ENCODE measurements at regions not wholly inside any gene's neighbourhood (a gene's known extent, or its start where the extent isn't known, plus 50 kb on each side); places are given as distances from the start of the nearest gene placed in this dataset.
A peak's percentile ranks its signal among the peaks of the same experiment; 100 is the strongest.

DNA sequence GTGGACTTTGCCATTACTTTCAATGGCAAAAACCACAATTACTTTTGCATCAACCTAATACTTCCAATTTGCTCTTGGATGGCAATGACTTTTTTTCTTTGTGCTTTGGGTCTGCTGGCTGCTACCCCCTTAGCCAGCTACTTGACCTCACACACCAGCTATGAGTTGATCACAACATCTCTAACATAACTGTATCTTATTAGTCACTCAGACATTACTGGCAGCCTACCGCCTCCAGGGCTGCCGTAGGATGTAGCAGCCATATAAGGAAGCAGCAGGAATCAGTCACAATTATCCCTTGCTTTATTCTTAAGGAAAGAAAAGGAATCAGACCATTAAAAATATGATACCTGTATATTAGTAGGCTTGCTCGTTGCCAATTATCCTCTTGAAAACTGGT lies 260.5 kb downstream of the ADAMTS20 start:
- TF ChIP-seq, protein P1, sequence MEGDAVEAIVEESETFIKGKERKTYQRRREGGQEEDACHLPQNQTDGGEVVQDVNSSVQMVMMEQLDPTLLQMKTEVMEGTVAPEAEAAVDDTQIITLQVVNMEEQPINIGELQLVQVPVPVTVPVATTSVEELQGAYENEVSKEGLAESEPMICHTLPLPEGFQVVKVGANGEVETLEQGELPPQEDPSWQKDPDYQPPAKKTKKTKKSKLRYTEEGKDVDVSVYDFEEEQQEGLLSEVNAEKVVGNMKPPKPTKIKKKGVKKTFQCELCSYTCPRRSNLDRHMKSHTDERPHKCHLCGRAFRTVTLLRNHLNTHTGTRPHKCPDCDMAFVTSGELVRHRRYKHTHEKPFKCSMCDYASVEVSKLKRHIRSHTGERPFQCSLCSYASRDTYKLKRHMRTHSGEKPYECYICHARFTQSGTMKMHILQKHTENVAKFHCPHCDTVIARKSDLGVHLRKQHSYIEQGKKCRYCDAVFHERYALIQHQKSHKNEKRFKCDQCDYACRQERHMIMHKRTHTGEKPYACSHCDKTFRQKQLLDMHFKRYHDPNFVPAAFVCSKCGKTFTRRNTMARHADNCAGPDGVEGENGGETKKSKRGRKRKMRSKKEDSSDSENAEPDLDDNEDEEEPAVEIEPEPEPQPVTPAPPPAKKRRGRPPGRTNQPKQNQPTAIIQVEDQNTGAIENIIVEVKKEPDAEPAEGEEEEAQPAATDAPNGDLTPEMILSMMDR (IDR thresholded peaks at IDR 0.05), result no peak
- no peak for TF ChIP-seq POLR2A (IDR thresholded peaks at IDR 0.05)
- H3K4me3 ChIP-seq, result no peak overlapping the region
- no peak for DNase-seq
- no peaks in the 10 kb centered on the region for H3K36me3 ChIP-seq (replicated peaks in 1 of 2)
- intact Hi-C loops (cut with DNase I), result no loop called here
- no peak overlapping the region for H3K27ac ChIP-seq
- no peaks in the 10 kb centered on the region for H3K27me3 ChIP-seq
- no peaks in the 10 kb centered on the region for H3K4me1 ChIP-seq (replicated peaks in 1 of 2)
- 81 to 91% (median 84%) methylated on average over 3 of the region's 3 CpGs for WGBS, 4 donors
- H3K9me3 ChIP-seq (replicated peaks in 1 of 3), result no peaks in the 10 kb centered on the region

DNA sequence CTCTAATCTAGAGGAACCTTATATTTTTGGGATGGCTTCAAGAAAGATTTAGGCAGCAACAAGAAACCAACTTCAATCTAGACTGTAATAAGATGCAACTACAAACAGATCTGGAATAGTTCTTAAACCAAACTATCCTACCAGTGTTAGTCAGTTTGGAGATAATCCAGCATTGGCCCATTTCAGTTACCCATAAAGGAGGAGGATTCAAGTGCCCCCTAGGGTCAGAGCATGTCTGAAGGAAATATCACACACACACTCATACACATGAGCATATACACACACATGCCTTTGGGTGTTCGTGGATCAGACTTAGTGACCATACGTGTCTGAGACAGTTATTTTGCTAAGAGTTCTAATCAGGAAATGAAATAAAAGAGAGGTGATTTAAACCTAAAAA lies 261.2 kb downstream of the ADAMTS20 start:
- DNase-seq, result no peak
- intact Hi-C loops (cut with DNase I), result no loop called here
- Histone ChIP-seq H3K4me3 (no peak overlapping the region), H3K27me3 (no peaks in the 10 kb centered on the region), H3K9me3 (replicated peaks in 1 of 3) (no peaks in the 10 kb centered on the region), H3K4me1 (replicated peaks in 1 of 2) (no peaks in the 10 kb centered on the region), H3K36me3 (replicated peaks in 1 of 2) (no peaks in the 10 kb centered on the region), H3K27ac (no peak overlapping the region)
- WGBS, 4 donors, result 72 to 97% (median 88%) methylated on average over 2 of the region's 2 CpGs
- TF ChIP-seq, protein P1 (IDR thresholded peaks at IDR 0.05), result no peak
- TF ChIP-seq POLR2A (IDR thresholded peaks at IDR 0.05), result no peak

DNA sequence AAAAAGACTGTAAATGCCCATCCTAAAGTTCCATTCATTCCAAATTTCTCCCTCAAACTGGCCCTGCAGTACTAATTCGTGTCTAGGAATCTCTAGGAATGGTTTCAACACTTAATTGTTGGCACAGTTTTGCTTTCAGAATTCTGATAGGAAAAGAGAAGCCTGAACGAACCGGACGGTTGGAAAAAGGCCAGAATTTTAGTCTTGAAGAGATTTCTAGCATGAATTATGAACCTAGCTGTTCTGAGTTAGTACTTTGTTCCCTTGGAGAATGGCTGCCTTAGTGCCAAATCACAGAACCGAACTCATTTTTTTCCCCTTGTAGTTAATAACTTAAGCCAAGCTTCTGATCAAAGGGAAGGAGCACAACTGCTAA lies 262.6 kb downstream of the ADAMTS20 start:
- Histone ChIP-seq H3K36me3 (replicated peaks in 1 of 2) (no peaks in the 10 kb centered on the region), H3K4me3 (no peak overlapping the region), H3K4me1 (replicated peaks in 1 of 2) (no peaks in the 10 kb centered on the region), H3K27ac (no peak overlapping the region), H3K27me3 (no peaks in the 10 kb centered on the region), H3K9me3 (replicated peaks in 1 of 3) (no peaks in the 10 kb centered on the region)
- intact Hi-C loops (cut with DNase I), result no loop called here
- TF ChIP-seq, protein P1 (IDR thresholded peaks at IDR 0.05), result no peak
- no peak for TF ChIP-seq POLR2A (IDR thresholded peaks at IDR 0.05)
- peak in 4 of 7 donors; percentile 16 to 32 (median 24) for DNase-seq
- 31 to 41% (median 36%) methylated on average over 5 of the region's 5 CpGs for WGBS, 4 donors

DNA sequence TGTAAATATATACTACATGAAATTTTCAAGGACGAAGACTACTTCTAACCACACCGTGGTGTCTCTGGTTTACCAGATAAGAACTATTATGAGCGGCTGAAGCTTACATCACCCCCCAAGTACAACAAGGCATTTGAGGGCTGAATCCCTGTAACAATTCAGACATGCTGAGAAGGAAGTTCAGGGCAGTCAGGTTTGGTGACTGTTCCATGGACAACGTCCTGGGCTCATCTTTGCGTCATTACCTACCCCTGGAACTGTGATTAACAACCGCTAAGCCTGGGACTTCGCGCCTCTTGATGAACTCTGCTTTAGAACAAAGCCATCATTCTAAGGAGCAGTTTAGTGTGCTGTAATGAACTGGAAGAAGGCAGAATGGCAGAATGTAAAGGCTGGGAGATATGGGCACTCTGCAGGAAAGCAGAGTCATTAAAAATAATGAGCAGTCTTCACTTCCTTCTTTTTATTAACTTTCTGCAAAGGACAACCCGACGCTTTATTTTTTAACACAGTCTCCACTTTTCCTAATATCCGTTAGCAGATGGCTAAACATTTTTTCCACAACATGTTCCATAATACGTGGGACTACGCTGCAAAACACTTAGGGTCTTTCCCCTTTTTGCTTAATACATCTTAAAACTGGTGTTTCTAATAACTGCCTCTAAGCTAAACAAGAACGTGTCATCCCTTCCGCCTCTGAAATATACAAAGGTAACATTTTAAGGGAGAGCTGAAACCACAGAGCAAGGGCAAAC lies 263.2 kb downstream of the ADAMTS20 start:
- no peaks in the 10 kb centered on the region for H3K9me3 ChIP-seq (replicated peaks in 1 of 3)
- intact Hi-C loops (cut with DNase I), result no loop called here
- H3K27ac ChIP-seq, result no peak overlapping the region
- DNase-seq, result no peak
- no peaks in the 10 kb centered on the region for H3K27me3 ChIP-seq
- TF ChIP-seq, protein P1 (IDR thresholded peaks at IDR 0.05), result no peak
- no peak for TF ChIP-seq POLR2A (IDR thresholded peaks at IDR 0.05)
- no peaks in the 10 kb centered on the region for H3K4me1 ChIP-seq (replicated peaks in 1 of 2)
- H3K36me3 ChIP-seq (replicated peaks in 1 of 2), result no peaks in the 10 kb centered on the region
- 64 to 69% (median 68%) methylated on average over 15 of the region's 15 CpGs for WGBS, 4 donors
- H3K4me3 ChIP-seq, result no peak overlapping the region

Measured in adrenal gland (tissue), 9 donors.